Activated CD4-positive, alpha-beta T cell treated with anti-CD3 and anti-CD28 coated beads, Interleukin-2, amount 10 ng/mL, durations not matched to agents 24 days and 14 days (primary cell): ENCODE measurements at regions not wholly inside any gene's neighbourhood (a gene's known extent, or its start where the extent isn't known, plus 50 kb on each side); places are given as distances from the start of the nearest gene placed in this dataset.

Source experiments
- DNase-seq: peaks from one replicate; pipeline ENCODE4 v3.0.0; 2022
- H3K27ac Mint-ChIP-seq: one replicate; pipeline ENCODE4 v1.8.0; 2022; ENCODE audit warnings: mild to moderate bottlenecking, mixed read lengths
- H3K27me3 Mint-ChIP-seq: one replicate; pipeline ENCODE4 v1.8.0; 2022; ENCODE audit warnings: mixed read lengths
- H3K36me3 Mint-ChIP-seq: one replicate; pipeline ENCODE4 v1.8.0; 2022; ENCODE audit warnings: low read depth, mild to moderate bottlenecking, mixed read lengths
- H3K4me1 Mint-ChIP-seq: one replicate; pipeline ENCODE4 v1.8.0; 2021; ENCODE audit warnings: mixed read lengths
- H3K4me3 Mint-ChIP-seq: one replicate; pipeline ENCODE4 v1.8.0; 2022; ENCODE audit warnings: mild to moderate bottlenecking, moderate library complexity, mixed read lengths
- H3K9me3 Mint-ChIP-seq: one replicate; pipeline ENCODE4 v1.8.0; 2021; ENCODE audit warnings: mixed read lengths
- intact Hi-C: fragments of 100-400 bp; cut with micrococcal nuclease; formaldehyde crosslinking; loops from one replicate; pipeline ENCODE4 v1.15.1; 2023

- H3K36me3 Mint-ChIP-seq = no peaks in the 10 kb centered on the region
- H3K4me1 Mint-ChIP-seq = no peaks in the 10 kb centered on the region
- intact Hi-C loops = loop anchor here (1.0 to 5.0 kb wide), 2 partner anchors 153 to 1017 kb away; no protein-coding TSS in a partner anchor
Measured at GRCh38 chr5:74919041-74919440, 52.9 kb upstream of the FAM169A start.

GRCh38 chr5:74918232-74918669 is 52.1 kb upstream of the FAM169A start:
- H3K36me3 Mint-ChIP-seq = no peaks in the 10 kb centered on the region
- intact Hi-C loops = loop anchor here (5.0 kb wide), 1 partner anchor 1016 kb away; no protein-coding TSS in a partner anchor
- no peak overlapping the region for H3K4me3 Mint-ChIP-seq
- no peak for DNase-seq
- H3K4me1 Mint-ChIP-seq = no peaks in the 10 kb centered on the region
- H3K9me3 Mint-ChIP-seq = no peaks in the 10 kb centered on the region
- no peak overlapping the region for H3K27ac Mint-ChIP-seq
- H3K27me3 Mint-ChIP-seq = peaks cover 5% of the 10 kb centered on the region

More at GRCh38 chr5:74919041-74919440, 52.9 kb upstream of the FAM169A start:
- Mint-ChIP-seq H3K27me3 (peaks cover 5% of the 10 kb centered on the region), H3K4me3 (no peak overlapping the region), H3K27ac (no peak overlapping the region), H3K9me3 (no peaks in the 10 kb centered on the region)
- no peak for DNase-seq

- Mint-ChIP-seq H3K9me3 (no peaks in the 10 kb centered on the region), H3K27me3 (peaks cover 5% of the 10 kb centered on the region), H3K36me3 (no peaks in the 10 kb centered on the region), H3K4me3 (no peak overlapping the region), H3K27ac (no peak overlapping the region), H3K4me1 (no peaks in the 10 kb centered on the region)
- intact Hi-C loops = loop anchor here (5.0 kb wide), 1 partner anchor 1015 kb away; no protein-coding TSS in a partner anchor
- DNase-seq = no peak
Measured at GRCh38 chr5:74916831-74917710, 50.9 kb upstream of the FAM169A start.
